DMS 273 (cell line): ENCODE measurements at regions not wholly inside any gene's neighbourhood (a gene's known extent, or its start where the extent isn't known, plus 50 kb on each side); places are given as distances from the start of the nearest gene placed in this dataset.
"Not testable (repeated sequence)": the region's sequence is repeated elsewhere in the genome, so short reads cannot be mapped to it uniquely, and the experiment has no call there.

ENCODE experiments used
- DNase-seq: peaks from one replicate; lab custom pipeline; 2025; ENCODE audit not compliant: unreplicated experiment; lab: John Stamatoyannopoulos, UW

- no peak for DNase-seq
Observed at GRCh38 chr9:117649126-117649525, 55.1 kb upstream of the TLR4 start.

- DNase-seq = peak; percentile 29
Observed at GRCh38 chr9:117644932-117645636, 59.1 kb upstream of the TLR4 start.

- DNase-seq = peak; percentile 87
Observed at GRCh38 chr9:117644133-117644931, 59.9 kb upstream of the TLR4 start.

- no peak for DNase-seq
Observed at GRCh38 chr9:117643288-117643654, 60.9 kb upstream of the TLR4 start.

- not testable (repeated sequence) for DNase-seq
Observed at GRCh38 chr9:117642571-117643287, 61.5 kb upstream of the TLR4 start.

- no peak for DNase-seq
Observed at GRCh38 chr9:117636681-117637080, 67.5 kb upstream of the TLR4 start.

GRCh38 chr9:117625154-117625553, 79.0 kb upstream of the TLR4 start:
- DNase-seq = no peak

- DNase-seq = peak; percentile 22
Observed at GRCh38 chr9:117624106-117624505, 80.1 kb upstream of the TLR4 start.

GRCh38 chr9:117622347-117622746, 81.9 kb upstream of the TLR4 start:
- no peak for DNase-seq

GRCh38 chr9:117616431-117616831, 87.8 kb upstream of the TLR4 start:
- peak; percentile 90 for DNase-seq

GRCh38 chr9:117612317-117612716, 91.9 kb upstream of the TLR4 start:
- no peak for DNase-seq

GRCh38 chr9:117597977-117598376, 106.2 kb upstream of the TLR4 start:
- DNase-seq = no peak

GRCh38 chr9:117596678-117597077, 107.5 kb upstream of the TLR4 start:
- peak; percentile 14 for DNase-seq

- DNase-seq = no peak
Observed at GRCh38 chr9:117595650-117596049, 108.6 kb upstream of the TLR4 start.

GRCh38 chr9:117587263-117587662, 116.9 kb upstream of the TLR4 start:
- DNase-seq = no peak

GRCh38 chr9:117574099-117574498, 130.1 kb upstream of the TLR4 start:
- DNase-seq = peak; percentile 88

- DNase-seq = no peak
Observed at GRCh38 chr9:117564839-117565238, 139.4 kb upstream of the TLR4 start.

- DNase-seq = no peak
Observed at GRCh38 chr9:117561761-117562160, 142.4 kb upstream of the TLR4 start.

GRCh38 chr9:117555964-117556629, 141.2 kb upstream of the ASTN2 start:
- DNase-seq = peak; percentile 60

- no peak for DNase-seq
Observed at GRCh38 chr9:117552811-117553210, 138.0 kb upstream of the ASTN2 start.

GRCh38 chr9:117551171-117551570, 136.3 kb upstream of the ASTN2 start:
- no peak for DNase-seq
